SK-N-SH treated with all-trans-retinoic acid at 6 μM for 48 hours (cell line): ENCODE measurements at regions not wholly inside any gene's neighbourhood (a gene's known extent, or its start where the extent isn't known, plus 50 kb on each side); places are given as distances from the start of the nearest gene placed in this dataset.

Experiments
- ARNTL ChIP-seq: fragments of 450-650 bp; formaldehyde crosslinking; IDR thresholded peaks from 2 replicates; pipeline ENCODE4 v1.5.0; 2020; ENCODE audit warnings: low read depth, mild to moderate bottlenecking, moderate library complexity, borderline replicate concordance
- CREB5 ChIP-seq: fragments of 250-450 bp; sonication (Bioruptor Pico); IDR thresholded peaks from 2 replicates; pipeline ENCODE4 v1.5.1; 2020; ENCODE audit warnings: low read depth, mild to moderate bottlenecking, moderate library complexity
- POU6F1 ChIP-seq: fragments of 250-450 bp; sonication (Bioruptor Pico); IDR thresholded peaks from 2 replicates; pipeline ENCODE4 v1.8.0; 2021; ENCODE audit warnings: low read depth, mild to moderate bottlenecking, moderate library complexity, borderline replicate concordance
- SNAI2 ChIP-seq: fragments of 250-450 bp; sonication (Bioruptor Pico); IDR thresholded peaks from 2 replicates; pipeline ENCODE4 v1.5.0; 2020; ENCODE audit warnings: mild to moderate bottlenecking, moderate library complexity
- TOX ChIP-seq: fragments of 250-450 bp; sonication (Bioruptor Pico); IDR thresholded peaks from 2 replicates; pipeline ENCODE4 v1.8.0; 2021; ENCODE audit warnings: mild to moderate bottlenecking, moderate library complexity, borderline replicate concordance
- ZFP3 ChIP-seq: fragments of 250-450 bp; sonication (Bioruptor Pico); IDR thresholded peaks from 2 replicates; pipeline ENCODE4 v1.5.0; 2020; ENCODE audit warnings: mild to moderate bottlenecking, moderate library complexity
- ZFP30 ChIP-seq: fragments of 450-650 bp; formaldehyde crosslinking; IDR thresholded peaks from 2 replicates; pipeline ENCODE4 v1.5.0; 2022; ENCODE audit warnings: mild to moderate bottlenecking, moderate library complexity
- ZNF565 ChIP-seq: fragments of 450-650 bp; formaldehyde crosslinking; conservative IDR thresholded peaks from 2 replicates; pipeline ENCODE4 v1.5.0; 2020; ENCODE audit warnings: low read depth, mild to moderate bottlenecking, moderate library complexity
- TF ChIP-seq, protein P1 (sequence below): fragments of 250-450 bp; sonication (Bioruptor Pico); IDR thresholded peaks from 2 replicates; pipeline ENCODE4 v1.5.1; 2021; ENCODE audit warnings: mild to moderate bottlenecking, moderate library complexity
- TF ChIP-seq, protein P2 (sequence below): fragments of 250-450 bp; sonication (Bioruptor Pico); IDR thresholded peaks from 2 replicates; pipeline ENCODE4 v1.8.0; 2020; ENCODE audit warnings: mild to moderate bottlenecking, moderate library complexity, borderline replicate concordance
- TF ChIP-seq, protein P3 (sequence below): fragments of 250-450 bp; sonication (Bioruptor Pico); IDR thresholded peaks from 2 replicates; pipeline ENCODE4 v1.5.0; 2020; ENCODE audit warnings: mild to moderate bottlenecking, moderate library complexity

DNA sequence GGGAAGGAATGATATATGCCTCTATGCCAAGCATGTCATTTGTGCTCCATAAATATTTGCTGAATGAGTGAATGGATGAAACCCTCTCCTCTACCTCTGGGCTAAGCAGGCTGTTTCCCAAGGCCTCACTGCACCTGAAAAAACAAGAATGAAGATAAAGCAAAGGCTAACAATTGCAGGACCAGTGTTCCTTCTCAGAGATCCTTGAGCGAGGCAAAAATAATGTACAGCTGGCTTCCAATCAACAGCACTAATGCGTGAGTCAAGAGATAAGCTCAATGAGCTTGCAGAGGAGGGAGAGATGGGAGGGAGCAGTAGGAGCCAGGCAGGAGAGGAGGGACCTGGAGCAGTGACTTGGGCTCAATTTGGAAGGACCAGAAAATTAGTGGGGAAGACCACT, 144.5 kb upstream of the NFE2L3 start:
- TF ChIP-seq ZFP30 (CRISPR knock-in tag) = no peak
- no peak for TF ChIP-seq CREB5 (CRISPR knock-in tag)
- no peak for TF ChIP-seq ZFP3 (CRISPR knock-in tag)
- TF ChIP-seq, protein P1, sequence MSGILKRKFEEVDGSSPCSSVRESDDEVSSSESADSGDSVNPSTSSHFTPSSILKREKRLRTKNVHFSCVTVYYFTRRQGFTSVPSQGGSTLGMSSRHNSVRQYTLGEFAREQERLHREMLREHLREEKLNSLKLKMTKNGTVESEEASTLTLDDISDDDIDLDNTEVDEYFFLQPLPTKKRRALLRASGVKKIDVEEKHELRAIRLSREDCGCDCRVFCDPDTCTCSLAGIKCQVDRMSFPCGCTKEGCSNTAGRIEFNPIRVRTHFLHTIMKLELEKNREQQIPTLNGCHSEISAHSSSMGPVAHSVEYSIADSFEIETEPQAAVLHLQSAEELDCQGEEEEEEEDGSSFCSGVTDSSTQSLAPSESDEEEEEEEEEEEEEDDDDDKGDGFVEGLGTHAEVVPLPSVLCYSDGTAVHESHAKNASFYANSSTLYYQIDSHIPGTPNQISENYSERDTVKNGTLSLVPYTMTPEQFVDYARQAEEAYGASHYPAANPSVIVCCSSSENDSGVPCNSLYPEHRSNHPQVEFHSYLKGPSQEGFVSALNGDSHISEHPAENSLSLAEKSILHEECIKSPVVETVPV = no peak
- TF ChIP-seq ZNF565 = no peak
- TF ChIP-seq TOX (CRISPR knock-in tag) = no peak
- no peak for TF ChIP-seq SNAI2
- TF ChIP-seq, protein P2, sequence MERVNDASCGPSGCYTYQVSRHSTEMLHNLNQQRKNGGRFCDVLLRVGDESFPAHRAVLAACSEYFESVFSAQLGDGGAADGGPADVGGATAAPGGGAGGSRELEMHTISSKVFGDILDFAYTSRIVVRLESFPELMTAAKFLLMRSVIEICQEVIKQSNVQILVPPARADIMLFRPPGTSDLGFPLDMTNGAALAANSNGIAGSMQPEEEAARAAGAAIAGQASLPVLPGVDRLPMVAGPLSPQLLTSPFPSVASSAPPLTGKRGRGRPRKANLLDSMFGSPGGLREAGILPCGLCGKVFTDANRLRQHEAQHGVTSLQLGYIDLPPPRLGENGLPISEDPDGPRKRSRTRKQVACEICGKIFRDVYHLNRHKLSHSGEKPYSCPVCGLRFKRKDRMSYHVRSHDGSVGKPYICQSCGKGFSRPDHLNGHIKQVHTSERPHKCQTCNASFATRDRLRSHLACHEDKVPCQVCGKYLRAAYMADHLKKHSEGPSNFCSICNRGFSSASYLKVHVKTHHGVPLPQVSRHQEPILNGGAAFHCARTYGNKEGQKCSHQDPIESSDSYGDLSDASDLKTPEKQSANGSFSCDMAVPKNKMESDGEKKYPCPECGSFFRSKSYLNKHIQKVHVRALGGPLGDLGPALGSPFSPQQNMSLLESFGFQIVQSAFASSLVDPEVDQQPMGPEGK (CRISPR knock-in tag) = no peak
- no peak for TF ChIP-seq POU6F1 (CRISPR knock-in tag)
- TF ChIP-seq ARNTL (CRISPR knock-in tag) = no peak
- TF ChIP-seq, protein P3, sequence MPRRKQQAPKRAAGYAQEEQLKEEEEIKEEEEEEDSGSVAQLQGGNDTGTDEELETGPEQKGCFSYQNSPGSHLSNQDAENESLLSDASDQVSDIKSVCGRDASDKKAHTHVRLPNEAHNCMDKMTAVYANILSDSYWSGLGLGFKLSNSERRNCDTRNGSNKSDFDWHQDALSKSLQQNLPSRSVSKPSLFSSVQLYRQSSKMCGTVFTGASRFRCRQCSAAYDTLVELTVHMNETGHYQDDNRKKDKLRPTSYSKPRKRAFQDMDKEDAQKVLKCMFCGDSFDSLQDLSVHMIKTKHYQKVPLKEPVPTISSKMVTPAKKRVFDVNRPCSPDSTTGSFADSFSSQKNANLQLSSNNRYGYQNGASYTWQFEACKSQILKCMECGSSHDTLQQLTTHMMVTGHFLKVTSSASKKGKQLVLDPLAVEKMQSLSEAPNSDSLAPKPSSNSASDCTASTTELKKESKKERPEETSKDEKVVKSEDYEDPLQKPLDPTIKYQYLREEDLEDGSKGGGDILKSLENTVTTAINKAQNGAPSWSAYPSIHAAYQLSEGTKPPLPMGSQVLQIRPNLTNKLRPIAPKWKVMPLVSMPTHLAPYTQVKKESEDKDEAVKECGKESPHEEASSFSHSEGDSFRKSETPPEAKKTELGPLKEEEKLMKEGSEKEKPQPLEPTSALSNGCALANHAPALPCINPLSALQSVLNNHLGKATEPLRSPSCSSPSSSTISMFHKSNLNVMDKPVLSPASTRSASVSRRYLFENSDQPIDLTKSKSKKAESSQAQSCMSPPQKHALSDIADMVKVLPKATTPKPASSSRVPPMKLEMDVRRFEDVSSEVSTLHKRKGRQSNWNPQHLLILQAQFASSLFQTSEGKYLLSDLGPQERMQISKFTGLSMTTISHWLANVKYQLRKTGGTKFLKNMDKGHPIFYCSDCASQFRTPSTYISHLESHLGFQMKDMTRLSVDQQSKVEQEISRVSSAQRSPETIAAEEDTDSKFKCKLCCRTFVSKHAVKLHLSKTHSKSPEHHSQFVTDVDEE (CRISPR knock-in tag) = no peak
